GM19025 (cell line): ENCODE measurements at regions not wholly inside any gene's neighbourhood (a gene's known extent, or its start where the extent isn't known, plus 50 kb on each side); places are given as distances from the start of the nearest gene placed in this dataset.

Source experiments
- ATAC-seq: cut with Tn5 transposase; IDR thresholded peaks from one replicate; pipeline ENCODE4 v1.9.1; 2021; ENCODE audit warnings: mild to moderate bottlenecking, low read depth, moderate library complexity; ENCODE audit not compliant: unreplicated experiment

GRCh38 chrX:23524467-23524866, 142.8 kb upstream of the PRDX4 start:
- ATAC-seq = no peak

GRCh38 chrX:23525531-23525930, 141.8 kb upstream of the PRDX4 start:
- ATAC-seq = no peak

DNA sequence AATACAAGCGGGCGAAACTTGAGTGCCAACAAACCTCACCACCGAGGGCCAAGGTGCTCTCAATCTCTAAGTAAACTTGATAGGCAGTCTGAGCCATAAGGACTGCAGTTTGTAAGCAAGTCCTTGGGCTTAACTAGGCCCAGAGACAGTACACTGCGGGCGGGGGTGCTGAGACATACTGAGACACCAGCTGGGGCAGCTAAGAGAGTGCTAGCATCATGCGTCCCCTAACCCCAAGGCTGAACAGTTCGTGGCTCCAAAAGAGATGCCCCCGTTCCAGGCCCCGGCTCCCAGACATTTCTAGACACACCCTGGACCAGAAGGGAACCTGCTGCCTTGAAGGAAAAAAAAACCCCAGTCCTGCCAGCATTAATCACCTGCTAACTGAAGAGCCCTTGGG, 126.8 kb upstream of the PRDX4 start:
- no peak for ATAC-seq

- ATAC-seq = no peak
Observed at GRCh38 chrX:23548164-23548563, 119.1 kb upstream of the PRDX4 start.

DNA sequence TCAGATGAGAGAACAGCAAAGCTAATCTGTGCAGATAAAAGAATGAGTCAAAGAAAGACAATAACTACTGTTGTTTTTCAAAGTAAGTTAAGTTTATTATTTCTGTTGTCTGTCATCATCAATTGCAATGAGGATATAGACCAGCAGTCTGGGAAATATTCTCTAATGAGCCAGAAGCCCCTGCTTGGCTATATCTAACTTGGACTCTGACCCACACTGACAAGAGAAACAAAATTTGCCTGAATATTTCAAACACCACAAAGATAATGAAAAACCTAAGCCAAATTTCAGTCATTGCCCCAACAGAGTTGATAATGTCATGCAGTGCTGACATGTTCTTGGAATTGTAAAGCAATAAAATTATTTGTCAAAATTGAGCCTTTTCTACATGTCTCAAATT, 115.0 kb upstream of the PRDX4 start:
- no peak for ATAC-seq

GRCh38 chrX:23554304-23554703, 113.0 kb upstream of the PRDX4 start:
- no peak for ATAC-seq

- ATAC-seq = no peak
Observed at GRCh38 chrX:23557070-23557469, 110.2 kb upstream of the PRDX4 start.

DNA sequence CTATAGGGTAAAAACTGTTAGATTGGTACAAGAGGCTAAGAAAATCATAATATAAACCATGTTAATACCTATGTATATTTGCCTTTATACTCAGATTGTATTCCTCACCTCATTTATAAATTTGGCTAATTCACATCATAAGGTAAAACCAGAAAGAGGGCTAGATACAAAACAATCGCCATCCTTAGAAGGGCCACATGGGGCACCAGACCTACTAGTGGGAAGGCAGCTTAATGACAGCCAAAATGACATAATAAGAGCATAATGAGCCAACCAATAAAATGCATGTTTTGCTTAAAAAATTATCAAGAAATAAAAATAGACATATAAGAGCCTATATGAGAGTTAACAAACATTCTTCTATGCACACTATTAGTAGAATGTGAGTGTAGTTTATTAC, 107.3 kb upstream of the PRDX4 start:
- no peak for ATAC-seq

GRCh38 chrX:23570674-23571343, 96.5 kb upstream of the PRDX4 start:
- ATAC-seq = no peak

GRCh38 chrX:23575281-23575680, 92.0 kb upstream of the PRDX4 start:
- no peak for ATAC-seq

DNA sequence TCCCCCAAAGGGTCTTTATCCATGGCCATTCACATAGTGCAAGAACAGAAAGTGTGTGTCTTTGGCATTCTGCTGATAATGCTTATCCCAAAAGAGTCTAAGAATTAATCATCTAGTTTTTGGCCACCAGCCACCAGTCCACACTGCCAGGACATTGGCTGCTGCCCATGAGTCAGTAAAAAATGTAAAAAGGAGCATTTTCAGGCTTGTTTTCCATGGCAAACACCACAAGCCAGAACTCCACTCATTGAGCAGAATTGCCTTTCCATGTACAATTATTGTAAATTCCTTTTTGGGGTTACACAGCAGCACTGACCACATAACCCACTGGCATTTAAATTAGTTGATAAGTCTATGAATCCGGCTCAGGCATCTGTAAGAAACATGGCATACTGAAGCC, 89.2 kb upstream of the PRDX4 start:
- no peak for ATAC-seq

DNA sequence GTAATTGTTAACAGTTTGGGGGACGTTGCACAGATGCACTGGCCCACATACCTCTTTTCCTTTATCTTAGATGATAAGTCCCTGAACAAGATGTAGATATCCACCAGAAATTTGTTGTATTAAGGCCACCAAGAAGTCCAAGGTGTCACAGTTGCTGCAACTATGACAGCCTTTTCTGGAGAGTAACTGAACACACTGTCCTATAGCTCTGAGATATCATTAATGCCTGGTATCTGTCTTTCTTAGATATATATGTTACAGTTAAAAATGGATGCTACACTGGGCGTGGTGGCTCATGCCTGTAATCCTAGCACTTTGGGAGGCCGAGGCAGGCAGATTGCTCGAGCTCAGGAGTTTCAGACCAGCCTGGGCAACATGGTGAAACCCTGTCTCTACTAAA, 77.8 kb upstream of the PRDX4 start:
- ATAC-seq = no peak

DNA sequence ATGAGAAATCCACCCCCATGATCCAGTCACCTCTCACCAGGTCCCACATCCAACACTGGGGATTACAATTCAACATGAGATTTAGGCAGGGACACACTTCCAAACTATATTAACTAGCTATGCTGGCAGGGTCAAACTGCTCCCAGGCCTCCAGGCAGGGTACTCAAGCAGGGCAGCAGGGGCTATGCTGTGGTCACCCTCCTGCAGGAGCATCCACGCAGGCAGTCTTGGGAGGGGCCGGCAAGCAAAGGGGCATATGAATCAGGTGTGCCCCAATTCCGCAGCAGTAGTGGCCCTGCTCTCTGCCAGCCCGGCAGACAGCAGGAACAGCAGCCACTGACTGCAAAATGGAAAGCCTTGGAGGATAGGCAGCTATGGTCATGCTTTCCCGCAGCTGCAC, 74.6 kb upstream of the PRDX4 start:
- ATAC-seq = no peak

DNA sequence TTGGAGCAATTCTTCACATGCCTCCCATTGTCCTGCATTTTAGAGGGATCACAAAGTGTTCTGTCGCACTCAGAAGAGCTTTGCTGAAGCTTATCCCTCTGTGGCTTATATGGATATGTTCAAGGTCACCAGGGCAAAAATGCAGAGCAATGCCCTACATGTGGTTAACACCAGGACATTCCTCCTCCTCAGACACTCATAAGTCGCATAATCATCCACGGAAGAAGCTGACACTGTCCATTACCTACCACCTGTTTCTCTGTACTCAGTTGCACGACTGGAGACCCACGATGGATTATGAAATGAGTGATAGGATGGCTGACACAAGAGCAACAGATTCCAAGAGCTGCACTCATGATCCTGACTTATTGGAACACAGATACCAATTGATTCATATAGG, 68.7 kb upstream of the PRDX4 start:
- no peak for ATAC-seq

- ATAC-seq = no peak
Observed at GRCh38 chrX:23603501-23603900, 63.8 kb upstream of the PRDX4 start.

DNA sequence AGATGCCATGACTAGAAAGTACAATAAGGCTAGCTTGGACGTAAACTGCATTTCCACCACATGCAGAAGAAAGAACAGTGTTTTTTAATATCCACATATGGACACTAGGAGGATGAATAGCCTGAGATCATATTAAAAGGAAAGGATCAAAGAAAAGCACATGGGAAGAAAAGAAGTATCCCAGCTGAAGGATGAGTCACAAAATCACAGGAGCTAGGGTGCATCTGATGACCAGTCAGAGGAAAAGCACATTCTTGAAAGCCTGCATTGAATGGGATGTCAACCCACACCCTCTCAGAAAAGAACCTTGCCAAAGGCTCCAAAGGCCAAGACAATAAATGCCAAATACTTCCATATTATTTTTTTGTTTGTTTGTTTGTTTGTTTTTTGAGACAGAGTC, 56.8 kb upstream of the PRDX4 start:
- ATAC-seq = no peak

DNA sequence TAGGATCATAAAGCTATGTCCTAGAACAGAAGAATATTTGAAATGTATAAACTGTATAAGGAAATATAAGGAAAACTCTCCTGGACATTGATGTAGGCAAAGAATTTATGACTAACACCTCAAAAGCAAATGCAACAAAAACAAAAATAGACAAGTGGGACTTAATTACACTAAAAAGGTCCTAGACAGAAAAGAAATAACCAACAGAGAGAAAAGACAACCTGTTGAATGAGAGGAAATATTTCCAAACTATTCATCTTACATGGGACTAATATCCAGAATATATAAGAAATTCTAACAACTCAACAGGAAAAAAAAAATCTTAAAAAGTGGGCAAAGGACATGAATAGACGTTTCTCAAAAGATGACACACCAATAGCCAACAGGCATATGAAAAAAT, 54.4 kb upstream of the PRDX4 start:
- no peak for ATAC-seq

GRCh38 chrX:23616361-23616760, 50.9 kb upstream of the PRDX4 start:
- no peak for ATAC-seq
